DND-41 (cell line): ENCODE measurements at regions not wholly inside any gene's neighbourhood (a gene's known extent, or its start where the extent isn't known, plus 50 kb on each side); places are given as distances from the start of the nearest gene placed in this dataset.
"Not testable (repeated sequence)": the region's sequence is repeated elsewhere in the genome, so short reads cannot be mapped to it uniquely, and the experiment has no call there.

Source experiments
- ATAC-seq: fragments of 200-7000 bp; cut with Tn5 transposase; 3 replicates; pipeline ENCODE4 v1.9.1; 2021; ENCODE audit warnings: low read depth; ENCODE audit not compliant: insufficient read depth
- DNase-seq: peaks from one replicate; pipeline ENCODE4 v3.0.0-alpha.2; 2020
- H2AFZ ChIP-seq: 2 replicates; pipeline ENCODE4 v1.6.0; 2012; ENCODE audit warnings: low read depth, low read length
- H3K27ac ChIP-seq: 2 replicates; pipeline ENCODE4 v1.5.1; 2012; ENCODE audit warnings: low read length, inconsistent platforms
- H3K27me3 ChIP-seq: fragments of 200-600 bp; sonication (generic); 2 replicates; pipeline ENCODE4 v1.6.0; 2012; ENCODE audit warnings: low read length, mild to moderate bottlenecking, inconsistent platforms; ENCODE audit not compliant: insufficient read depth, poor library complexity
- H3K36me3 ChIP-seq: 2 replicates; pipeline ENCODE4 v1.5.1; 2012; ENCODE audit warnings: low read length, inconsistent platforms; ENCODE audit not compliant: insufficient read depth
- H3K4me1 ChIP-seq: 2 replicates; pipeline ENCODE4 v1.5.1; 2012; ENCODE audit warnings: mild to moderate bottlenecking, low read length; ENCODE audit not compliant: insufficient read depth
- H3K4me2 ChIP-seq: 2 replicates; pipeline ENCODE4 v1.6.0; 2012; ENCODE audit warnings: mild to moderate bottlenecking, moderate library complexity, low read length, inconsistent platforms; ENCODE audit not compliant: insufficient read depth
- H3K4me3 ChIP-seq, 2 experiments: fragments of 200-600 bp in 1 of 2; shearing (Covaris generic) in 1 of 2; 2 replicates each; pipeline ENCODE4 v1.5.1; 2012 to 2016; ENCODE audit warnings: inconsistent platforms in 2 of 2, low read length in 2 of 2, mild to moderate bottlenecking in 2 of 2, low read depth in 1 of 2, moderate library complexity in 1 of 2
- H3K79me2 ChIP-seq: 2 replicates; pipeline ENCODE4 v1.6.0; 2012; ENCODE audit warnings: low read length, inconsistent platforms; ENCODE audit not compliant: insufficient read depth
- H3K9ac ChIP-seq: 2 replicates; pipeline ENCODE4 v1.6.0; 2012; ENCODE audit warnings: low read depth, mild to moderate bottlenecking, inconsistent platforms, low read length, moderate library complexity
- H3K9me3 ChIP-seq: 2 replicates; pipeline ENCODE4 v1.5.1; 2012; ENCODE audit warnings: low read length, moderate library complexity, mild to moderate bottlenecking, inconsistent platforms; ENCODE audit not compliant: insufficient read depth, severe bottlenecking
- H4K20me1 ChIP-seq: 2 replicates; pipeline ENCODE4 v1.6.0; 2012; ENCODE audit warnings: low read length; ENCODE audit not compliant: insufficient read depth
- EZH2 ChIP-seq: IDR thresholded peaks from 3 replicates; pipeline ENCODE4 v1.6.1; 2012; ENCODE audit warnings: borderline replicate concordance, low read depth, mild to moderate bottlenecking, moderate library complexity, low read length, inconsistent platforms; ENCODE audit not compliant: severe bottlenecking
- TF ChIP-seq, protein P1 (sequence below): IDR thresholded peaks from 2 replicates; pipeline ENCODE4 v1.5.1; 2012; ENCODE audit warnings: borderline replicate concordance, low read length, moderate library complexity, mild to moderate bottlenecking; ENCODE audit not compliant: poor library complexity, severe bottlenecking; ENCODE audit errors: extremely low read depth

DNA sequence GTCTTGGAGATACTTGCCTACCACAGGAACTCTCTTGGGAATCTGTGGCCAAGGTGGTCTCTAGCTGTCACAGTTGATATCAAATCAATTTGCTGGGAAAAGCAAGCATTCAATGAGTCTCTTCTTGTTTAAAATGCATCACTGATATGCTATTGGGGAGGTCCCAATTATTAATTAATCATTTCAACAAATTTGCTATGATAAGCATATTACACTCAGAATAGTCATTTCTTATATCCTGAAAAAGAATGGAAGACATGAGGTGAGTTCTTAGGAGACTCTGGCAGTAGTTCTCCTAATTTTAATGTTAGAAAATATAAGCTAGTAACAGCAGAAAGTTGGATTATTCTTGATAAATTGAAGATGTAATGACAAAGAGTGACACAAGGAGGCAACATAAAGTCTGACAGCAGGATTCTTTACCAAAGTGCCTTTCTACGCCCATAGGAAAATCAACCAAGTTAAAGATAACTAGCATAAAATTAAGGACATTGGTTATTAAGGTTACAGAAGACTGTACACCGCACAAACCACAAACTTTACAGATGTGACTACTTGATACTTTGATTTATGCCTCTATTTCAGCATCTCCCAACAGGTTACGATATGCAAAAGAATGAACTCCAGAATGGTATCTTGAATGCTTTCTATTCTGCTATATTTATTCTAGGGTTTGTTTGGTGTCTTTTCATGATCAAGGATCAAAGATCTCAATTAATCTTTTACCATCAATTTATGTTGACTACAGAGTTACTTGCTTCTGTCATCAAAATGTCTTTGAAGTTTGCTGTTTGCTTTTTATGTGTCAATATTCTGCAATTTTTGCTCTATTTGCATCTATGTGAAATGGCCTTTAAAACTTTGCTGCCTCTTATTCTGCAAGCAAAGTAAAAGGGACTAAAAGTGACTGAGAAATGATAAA lies 349.6 kb upstream of the CLEC14A start:
- no peaks in the 10 kb centered on the region for H3K9me3 ChIP-seq
- no peak overlapping the region for H3K4me3 ChIP-seq
- H3K4me1 ChIP-seq: no peaks in the 10 kb centered on the region
- no peak overlapping the region for H2AFZ ChIP-seq
- H3K36me3 ChIP-seq: no peaks in the 10 kb centered on the region
- no peaks in the 10 kb centered on the region for H3K79me2 ChIP-seq
- TF ChIP-seq, protein P1, sequence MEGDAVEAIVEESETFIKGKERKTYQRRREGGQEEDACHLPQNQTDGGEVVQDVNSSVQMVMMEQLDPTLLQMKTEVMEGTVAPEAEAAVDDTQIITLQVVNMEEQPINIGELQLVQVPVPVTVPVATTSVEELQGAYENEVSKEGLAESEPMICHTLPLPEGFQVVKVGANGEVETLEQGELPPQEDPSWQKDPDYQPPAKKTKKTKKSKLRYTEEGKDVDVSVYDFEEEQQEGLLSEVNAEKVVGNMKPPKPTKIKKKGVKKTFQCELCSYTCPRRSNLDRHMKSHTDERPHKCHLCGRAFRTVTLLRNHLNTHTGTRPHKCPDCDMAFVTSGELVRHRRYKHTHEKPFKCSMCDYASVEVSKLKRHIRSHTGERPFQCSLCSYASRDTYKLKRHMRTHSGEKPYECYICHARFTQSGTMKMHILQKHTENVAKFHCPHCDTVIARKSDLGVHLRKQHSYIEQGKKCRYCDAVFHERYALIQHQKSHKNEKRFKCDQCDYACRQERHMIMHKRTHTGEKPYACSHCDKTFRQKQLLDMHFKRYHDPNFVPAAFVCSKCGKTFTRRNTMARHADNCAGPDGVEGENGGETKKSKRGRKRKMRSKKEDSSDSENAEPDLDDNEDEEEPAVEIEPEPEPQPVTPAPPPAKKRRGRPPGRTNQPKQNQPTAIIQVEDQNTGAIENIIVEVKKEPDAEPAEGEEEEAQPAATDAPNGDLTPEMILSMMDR: peak; percentile 25
- no peak for TF ChIP-seq EZH2
- no peak overlapping the region for H3K9ac ChIP-seq
- no peak overlapping the region for H3K4me2 ChIP-seq
- ATAC-seq (no peak), DNase-seq (no peak)
- no peak overlapping the region for H3K27ac ChIP-seq
- no peaks in the 10 kb centered on the region for H4K20me1 ChIP-seq
- no peaks in the 10 kb centered on the region for H3K27me3 ChIP-seq

DNA sequence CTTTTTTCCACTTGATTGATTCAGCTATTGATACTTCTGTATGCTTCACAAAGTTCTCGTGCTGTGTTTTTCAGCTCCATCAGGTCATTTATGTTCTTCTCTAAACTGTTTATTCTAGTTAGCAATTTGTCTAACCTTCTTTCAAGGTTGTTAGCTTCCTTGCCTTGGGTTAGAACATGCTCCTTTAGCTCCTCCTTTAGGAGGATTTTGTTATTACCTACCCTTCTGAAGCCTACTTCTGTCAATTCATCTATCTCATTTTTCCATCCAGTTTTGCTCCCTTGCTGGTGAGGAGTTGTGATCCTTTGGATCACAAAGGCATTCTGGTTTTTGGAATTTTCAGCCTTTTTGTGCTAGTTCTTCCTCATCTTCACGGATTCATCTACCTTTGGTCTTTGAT lies 344.7 kb upstream of the CLEC14A start:
- not testable (repeated sequence) for H3K4me2 ChIP-seq, H3K27ac ChIP-seq, DNase-seq, H3K9ac ChIP-seq, H3K36me3 ChIP-seq, H3K9me3 ChIP-seq, H4K20me1 ChIP-seq, H3K79me2 ChIP-seq, H2AFZ ChIP-seq, H3K4me3 ChIP-seq, H3K27me3 ChIP-seq, ATAC-seq, H3K4me1 ChIP-seq
- TF ChIP-seq, protein P1: peak; percentile 4

DNA sequence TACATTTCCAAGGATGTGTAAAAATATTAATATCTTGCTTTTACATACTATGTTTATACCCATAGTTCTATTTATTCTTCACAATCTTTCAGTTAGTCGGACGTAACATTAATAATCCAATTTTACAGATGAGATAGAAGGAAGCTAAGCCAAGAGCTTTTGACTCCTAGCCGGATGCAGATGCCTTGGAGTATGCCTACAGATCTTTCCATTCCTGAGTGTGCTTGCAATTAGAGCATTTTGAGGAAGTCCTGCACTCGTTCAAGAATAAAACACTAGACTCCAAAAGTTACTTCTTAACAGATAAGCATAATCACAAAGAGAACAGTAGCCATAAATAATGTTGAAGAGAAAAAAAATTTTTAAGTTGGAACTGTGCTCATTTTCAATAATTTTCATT lies 337.6 kb upstream of the CLEC14A start:
- H3K9ac ChIP-seq: no peak overlapping the region
- no peaks in the 10 kb centered on the region for H3K27me3 ChIP-seq
- no peak overlapping the region for H3K4me2 ChIP-seq
- no peaks in the 10 kb centered on the region for H3K36me3 ChIP-seq
- no peak for ATAC-seq
- TF ChIP-seq, protein P1: no peak
- TF ChIP-seq EZH2: no peak
- no peaks in the 10 kb centered on the region for H3K9me3 ChIP-seq
- H3K27ac ChIP-seq: no peak overlapping the region
- H3K4me3 ChIP-seq: no peak overlapping the region
- no peaks in the 10 kb centered on the region for H4K20me1 ChIP-seq
- H3K4me1 ChIP-seq: no peaks in the 10 kb centered on the region
- no peaks in the 10 kb centered on the region for H3K79me2 ChIP-seq
- H2AFZ ChIP-seq: no peak overlapping the region
- no peak for DNase-seq
